GM12878 (cell line): ENCODE measurements at regions not wholly inside any gene's neighbourhood (a gene's known extent, or its start where the extent isn't known, plus 50 kb on each side); places are given as distances from the start of the nearest gene placed in this dataset.

Experiments used
- ATAC-seq: fragments of 200-7000 bp; cut with Tn5 transposase; 3 replicates; pipeline ENCODE4 v1.9.1; 2020; ENCODE audit warnings: mild to moderate bottlenecking, moderate library complexity
- BruUV-seq: library from RNA; stranded (reverse); fragments of 400-500 nt; replicated peaks from 2 replicates; lab custom pipeline; 2021; lab: Mats Ljungman, UMichigan
- CTCF ChIA-PET: fragments of 300-600 bp; sonication (Branson Sonifier 250); formaldehyde crosslinking; extraction: SDS; loops from one replicate; lab custom pipeline; 2021; ENCODE audit warnings: inconsistent platforms; lab: Yijun Ruan, JAX
- POLR2A ChIA-PET: fragments of 350-600 bp; formaldehyde crosslinking; extraction: SDS; loops from one replicate; lab custom pipeline; 2021; ENCODE audit warnings: inconsistent platforms; lab: Charles Lee
- RAD21 ChIA-PET: fragments of 300-600 bp; sonication (Branson Sonifier 250); formaldehyde crosslinking; loops from one replicate; lab custom pipeline; 2023; ENCODE audit warnings: antibody characterized with exemption; ENCODE audit not compliant: unreplicated experiment; lab: Charles Lee
- SMC1A ChIA-PET: fragments of 300-600 bp; sonication (Branson Sonifier 250); formaldehyde crosslinking; loops from one replicate; lab custom pipeline; 2023; ENCODE audit not compliant: unreplicated experiment, uncharacterized antibody; lab: Charles Lee
- DNase-seq: peaks from one replicate; pipeline ENCODE4 v3.0.0-alpha.2; 2011; ENCODE audit warnings: low read depth, low spot score
- FAIRE-seq: peaks from 3 replicates; lab custom pipeline; 2011; peaks lifted over from hg19 to GRCh38; lab: Jason Lieb, UNC
- H2AFZ ChIP-seq: 2 replicates; pipeline ENCODE4 v1.6.0; 2011; ENCODE audit warnings: low read depth, low read length, control low read depth; ENCODE audit not compliant: control insufficient read depth
- H3K27ac ChIP-seq: 2 replicates; pipeline ENCODE4 v1.5.1; 2011; ENCODE audit warnings: control low read depth; ENCODE audit not compliant: control insufficient read depth, insufficient read depth
- H3K27me3 ChIP-seq, 2 experiments: replicated peaks in 1 of 2; 2 replicates each; pipeline versions ENCODE4 v1.6.0 to v1.6.1; 2011; ENCODE audit warnings: low read length in 1 of 2; ENCODE audit not compliant: control insufficient read depth in 2 of 2, insufficient read depth in 2 of 2
- H3K36me3 ChIP-seq, 2 experiments: 2 replicates each; pipeline ENCODE4 v1.5.1; 2011; ENCODE audit warnings: low read length in 1 of 2; ENCODE audit not compliant: control insufficient read depth in 2 of 2, insufficient read depth in 2 of 2
- H3K4me1 ChIP-seq: 2 replicates; pipeline ENCODE4 v1.6.1; 2011; ENCODE audit warnings: mild to moderate bottlenecking, low read length, moderate library complexity, mixed read lengths; ENCODE audit not compliant: control insufficient read depth, insufficient read depth
- H3K4me2 ChIP-seq: 2 replicates; pipeline ENCODE4 v1.6.0; 2011; ENCODE audit warnings: control low read depth; ENCODE audit not compliant: control insufficient read depth, insufficient read depth
- H3K4me3 ChIP-seq: fragments of 200-600 bp; sonication (generic); 2 replicates; pipeline ENCODE4 v1.5.1; 2016
- H3K79me2 ChIP-seq: 2 replicates; pipeline ENCODE4 v1.6.0; 2011; ENCODE audit warnings: low read length; ENCODE audit not compliant: control insufficient read depth, insufficient read depth
- H3K9ac ChIP-seq: 2 replicates; pipeline ENCODE4 v1.8.0; 2011; ENCODE audit warnings: low read length, control low read depth, mixed read lengths; ENCODE audit not compliant: control insufficient read depth, insufficient read depth
- H3K9me3 ChIP-seq: replicated peaks from 3 replicates; pipeline ENCODE4 v1.5.1; 2011; ENCODE audit warnings: mild to moderate bottlenecking, low read length; ENCODE audit not compliant: control insufficient read depth, insufficient read depth
- H4K20me1 ChIP-seq: 2 replicates; pipeline ENCODE4 v1.6.0; 2011; ENCODE audit not compliant: control insufficient read depth, insufficient read depth
- ATF3 ChIP-seq: IDR thresholded peaks from 2 replicates; pipeline ENCODE4 v1.6.1; 2011; ENCODE audit warnings: low read depth, mild to moderate bottlenecking, low read length, moderate library complexity, borderline replicate concordance; ENCODE audit errors: extremely low read depth
- ATF7 ChIP-seq: fragments of 450-650 bp; IDR thresholded peaks from 2 replicates; pipeline ENCODE4 v1.6.1; 2016; ENCODE audit warnings: low read depth, mild to moderate bottlenecking
- BHLHE40 ChIP-seq, 2 experiments: fragments of 450-650 bp in 1 of 2; IDR thresholded peaks; 2 replicates each; pipeline ENCODE4 v1.6.1; 2011 to 2017; ENCODE audit warnings: low read depth in 2 of 2, borderline replicate concordance in 1 of 2, improper control_type of control experiment in 1 of 2, low read length in 1 of 2, mild to moderate bottlenecking in 1 of 2
- FOXM1 ChIP-seq: IDR thresholded peaks from 2 replicates; pipeline ENCODE4 v1.6.1; 2012; ENCODE audit warnings: low read depth, mild to moderate bottlenecking, inconsistent platforms, low read length, moderate library complexity
- IKZF1 ChIP-seq: fragments of 450-650 bp; conservative IDR thresholded peaks from 2 replicates; pipeline ENCODE4 v1.6.1; 2017; ENCODE audit warnings: antibody characterized with exemption, mild to moderate bottlenecking
- IKZF2 ChIP-seq, 2 experiments: fragments of 450-650 bp; IDR thresholded peaks; 2 replicates each; pipeline ENCODE4 v1.6.1; 2017; ENCODE audit warnings: mild to moderate bottlenecking in 2 of 2, moderate library complexity in 2 of 2
- IRF4 ChIP-seq: IDR thresholded peaks from 2 replicates; pipeline ENCODE4 v1.6.1; 2011; ENCODE audit warnings: low read depth, low read length
- MEF2B ChIP-seq: fragments of 450-650 bp; IDR thresholded peaks from 2 replicates; pipeline ENCODE4 v1.6.1; 2018; ENCODE audit warnings: mild to moderate bottlenecking, moderate library complexity; ENCODE audit not compliant: partially characterized antibody, poor library complexity, severe bottlenecking
- MTA3 ChIP-seq: IDR thresholded peaks from 2 replicates; pipeline ENCODE4 v1.6.1; 2012; ENCODE audit warnings: low read length, inconsistent platforms, borderline replicate concordance
- NFYB ChIP-seq: IDR thresholded peaks from 2 replicates; pipeline ENCODE4 v1.6.1; 2011; ENCODE audit warnings: low read depth, mild to moderate bottlenecking, low read length, improper control_type of control experiment, moderate library complexity; ENCODE audit not compliant: insufficient read depth
- PAX8 ChIP-seq: fragments of 450-650 bp; IDR thresholded peaks from 2 replicates; pipeline ENCODE4 v1.6.1; 2017; ENCODE audit warnings: mild to moderate bottlenecking, moderate library complexity
- POLR2AphosphoS2 ChIP-seq: IDR thresholded peaks from 2 replicates; pipeline ENCODE4 v1.6.1; 2011; ENCODE audit warnings: low read depth, mild to moderate bottlenecking, low read length, improper control_type of control experiment, moderate library complexity
- RAD21 ChIP-seq: IDR thresholded peaks from 2 replicates; pipeline ENCODE4 v1.6.1; 2011; ENCODE audit warnings: mild to moderate bottlenecking, low read depth, low read length, moderate library complexity; ENCODE audit not compliant: insufficient read depth
- RCOR1 ChIP-seq: conservative IDR thresholded peaks from 2 replicates; pipeline ENCODE4 v1.6.1; 2012; ENCODE audit warnings: low read depth, low read length, improper control_type of control experiment
- SMAD5 ChIP-seq: IDR thresholded peaks from 2 replicates; pipeline ENCODE4 v1.6.1; 2016; ENCODE audit warnings: antibody characterized with exemption, low read depth
- STAT1 ChIP-seq: fragments of 450-650 bp; conservative IDR thresholded peaks from 2 replicates; pipeline ENCODE4 v1.6.1; 2014; ENCODE audit warnings: antibody characterized with exemption, mild to moderate bottlenecking
- TARDBP ChIP-seq: IDR thresholded peaks from 2 replicates; pipeline ENCODE4 v1.6.1; 2016; ENCODE audit warnings: borderline replicate concordance
- ZNF24 ChIP-seq: fragments of 450-650 bp; IDR thresholded peaks from 2 replicates; pipeline ENCODE4 v1.6.1; 2017; ENCODE audit warnings: antibody characterized with exemption, mild to moderate bottlenecking
- WGBS: methylation state at CpG from one replicate; pipeline ENCODE4 v1.1.6; 2016; ENCODE audit warnings: low lambda C conversion rate; ENCODE audit not compliant: insufficient replicate concordance, insufficient coverage; ENCODE audit errors: missing lambda C conversion rate; 5-methylcytosine and 5-hydroxymethylcytosine counted together
- in situ Hi-C: fragments of 300-500 bp; cut with MboI; formaldehyde crosslinking; loops from 9 replicates; pipeline ENCODE4 v1.14.3; 2018; ENCODE audit warnings: mixed read lengths
- intact Hi-C: fragments of 100-400 bp; cut with micrococcal nuclease; formaldehyde crosslinking; loops from one replicate; pipeline ENCODE4 v1.14.2; 2022; ENCODE audit not compliant: unreplicated experiment

- no peak overlapping the region for H3K4me3 ChIP-seq
- H3K36me3 ChIP-seq = no peaks in the 10 kb centered on the region
- in situ Hi-C loops = no loop called here
- no peak for ATAC-seq
- no peak overlapping the region for H3K27ac ChIP-seq
- no peaks in the 10 kb centered on the region for H3K79me2 ChIP-seq
- CTCF ChIA-PET = no interaction called here
- H3K27me3 ChIP-seq = no peaks in the 10 kb centered on the region
- RAD21 ChIA-PET = no interaction called here
- H2AFZ ChIP-seq = no peak overlapping the region
- no peaks in the 10 kb centered on the region for H3K9me3 ChIP-seq
- H3K9ac ChIP-seq = no peak overlapping the region
- FAIRE-seq = no peak
- 3% methylated on average over 2 of the region's 2 CpGs for whole genome bisulfite sequencing
- H3K4me2 ChIP-seq = no peak overlapping the region
- BruUV-seq = no TSS peak
- POLR2A ChIA-PET = no interaction called here
- no peak for DNase-seq
- no peaks in the 10 kb centered on the region for H4K20me1 ChIP-seq
- SMC1A ChIA-PET = interaction anchor here (0.8 kb wide), 1 partner anchor 1361 kb away, joined by 3 read pairs; no protein-coding TSS in a partner anchor
- TF ChIP-seq RAD21 = no peak
- TF ChIP-seq IKZF2 (IDR thresholded peaks at IDR 0.05) = no peak
- TF ChIP-seq MTA3 = no peak
- TF ChIP-seq RCOR1 = no peak
- no peak for TF ChIP-seq BHLHE40 (IDR thresholded peaks at IDR 0.05; ENCODE audit: borderline replicate concordance in 1 of 2, low read depth in 2 of 2, low read length in 1 of 2)
- no peak for TF ChIP-seq ATF7
- no peak for TF ChIP-seq IKZF1
- no peak for TF ChIP-seq SMAD5
- TF ChIP-seq MEF2B = no peak
- TF ChIP-seq POLR2AphosphoS2 = no peak
- no peak for TF ChIP-seq FOXM1
- TF ChIP-seq ZNF24 = no peak
- no peak for TF ChIP-seq IRF4
- TF ChIP-seq PAX8 = no peak
- TF ChIP-seq TARDBP = no peak
- TF ChIP-seq STAT1 = no peak
- TF ChIP-seq NFYB = no peak
- TF ChIP-seq ATF3 = no peak
- TF ChIP-seq, all 136 proteins: peak for 0
- intact Hi-C loops = no loop called here
- H3K4me1 ChIP-seq = no peaks in the 10 kb centered on the region
Observed at GRCh38 chr6:23145781-23146180, 576.4 kb downstream of the HDGFL1 start.
